B cell (primary cell): ENCODE measurements at regions not wholly inside any gene's neighbourhood (a gene's known extent, or its start where the extent isn't known, plus 50 kb on each side); places are given as distances from the start of the nearest gene placed in this dataset.

Source experiments
- ATAC-seq: fragments of 200-7000 bp; cut with Tn5 transposase; one replicate; pipeline ENCODE4 v1.10.0; 2021; ENCODE audit warnings: low read depth, mild to moderate bottlenecking, moderate number of reproducible peaks, moderate library complexity
- CTCF ChIA-PET: fragments of 350-600 bp; sonication (Branson Sonifier 250); formaldehyde crosslinking; loops from one replicate; lab custom pipeline; 2021; ENCODE audit warnings: antibody characterized with exemption, inconsistent platforms; lab: Charles Lee
- POLR2A ChIA-PET: fragments of 350-600 bp; sonication (Branson Sonifier 250); formaldehyde crosslinking; loops from one replicate; lab custom pipeline; 2021; ENCODE audit warnings: antibody characterized with exemption; lab: Charles Lee
- DNase-seq: peaks from one replicate; pipeline ENCODE4 v3.0.0; 2013
- H2AFZ ChIP-seq: 2 replicates; pipeline ENCODE4 v1.6.1; 2012; ENCODE audit warnings: mild to moderate bottlenecking, low read depth, low read length; ENCODE audit not compliant: insufficient read depth, poor library complexity, severe bottlenecking
- H3K27ac ChIP-seq, 2 donors: 1 replicate in 1 of 2; 2 replicates in 1 of 2; pipeline ENCODE4 v1.5.1; 2012 to 2013; ENCODE audit warnings: low read length in 2 of 2, mild to moderate bottlenecking in 2 of 2, moderate library complexity in 1 of 2
- H3K27me3 ChIP-seq, 4 experiments: fragments of 200-600 bp in 1 of 4; sonication (generic) in 1 of 4; replicated peaks in 1 of 4; 1 replicate in 2 of 4; 2 replicates in 2 of 4; pipeline versions ENCODE4 v1.6.1 to v1.7.0; 2013 to 2016; ENCODE audit warnings: low read length in 3 of 4, mild to moderate bottlenecking in 2 of 4, mixed read lengths in 1 of 4, moderate library complexity in 1 of 4; ENCODE audit not compliant: insufficient read depth in 4 of 4, control insufficient read depth in 3 of 4; ENCODE audit errors: control extremely low read depth in 1 of 4
- H3K36me3 ChIP-seq, 2 experiments: replicated peaks in 1 of 2; 1 replicate in 1 of 2; 2 replicates in 1 of 2; pipeline versions ENCODE4 v1.6.1 to v1.7.1; 2013; ENCODE audit warnings: low read length in 1 of 2; ENCODE audit not compliant: insufficient read depth in 2 of 2, control insufficient read depth in 1 of 2; ENCODE audit errors: control extremely low read depth in 1 of 2, extremely low read depth in 1 of 2
- H3K4me1 ChIP-seq, 2 donors: fragments of 200-600 bp in 1 of 2; sonication (generic) in 1 of 2; 1 replicate in 1 of 2; 2 replicates in 1 of 2; pipeline versions ENCODE4 v1.5.1 to v1.6.1; 2013 to 2017; ENCODE audit warnings: low read length in 2 of 2; ENCODE audit not compliant: control insufficient read depth in 2 of 2, insufficient read depth in 2 of 2
- H3K4me2 ChIP-seq: replicated peaks from 2 replicates; pipeline ENCODE3; 2012; ENCODE audit warnings: mild to moderate bottlenecking, low read depth, low read length; ENCODE audit not compliant: poor library complexity, severe bottlenecking
- H3K4me3 ChIP-seq, 5 experiments: fragments of 200-600 bp in 1 of 5; sonication (generic) in 1 of 5; 1 replicate in 3 of 5; 2 replicates in 2 of 5; pipeline versions ENCODE4 v1.5.1 to v1.7.0; 2011 to 2016; ENCODE audit warnings: low read length in 4 of 5, mild to moderate bottlenecking in 4 of 5, low read depth in 2 of 5, control low read depth in 1 of 5, moderate library complexity in 1 of 5; ENCODE audit not compliant: insufficient read depth in 1 of 5; ENCODE audit errors: control extremely low read depth in 1 of 5, extremely low read depth in 1 of 5
- H3K79me2 ChIP-seq: fragments of 200-600 bp; sonication (generic); one replicate; pipeline ENCODE4 v1.6.0; 2016; ENCODE audit warnings: low read length; ENCODE audit not compliant: control insufficient read depth, insufficient read depth
- H3K9ac ChIP-seq: fragments of 200-600 bp; sonication (generic); 2 replicates; pipeline ENCODE4 v1.6.1; 2017; ENCODE audit warnings: mild to moderate bottlenecking, low read length, moderate library complexity
- H3K9me3 ChIP-seq, 3 donors: one replicate each; pipeline versions ENCODE4 v1.6.1 to v1.7.1; 2013; ENCODE audit warnings: low read length in 2 of 3; ENCODE audit not compliant: control insufficient read depth in 2 of 3, insufficient read depth in 1 of 3; ENCODE audit errors: control extremely low read depth in 1 of 3
- H4K20me1 ChIP-seq: 2 replicates; pipeline ENCODE4 v1.6.0; 2012; ENCODE audit warnings: mild to moderate bottlenecking, low read length; ENCODE audit not compliant: insufficient read depth, control insufficient read depth, poor library complexity, severe bottlenecking
- H3K27ac Mint-ChIP-seq: one replicate; pipeline ENCODE4 v1.8.0; 2021; ENCODE audit warnings: mixed read lengths
- H3K27me3 Mint-ChIP-seq: one replicate; pipeline ENCODE4 v1.8.0; 2021; ENCODE audit warnings: mixed read lengths
- H3K4me1 Mint-ChIP-seq: one replicate; pipeline ENCODE4 v1.8.0; 2021; ENCODE audit warnings: mixed read lengths
- H3K4me3 Mint-ChIP-seq: one replicate; pipeline ENCODE4 v1.8.0; 2021; ENCODE audit warnings: mixed read lengths
- H3K9me3 Mint-ChIP-seq: one replicate; pipeline ENCODE4 v1.8.0; 2022; ENCODE audit warnings: mixed read lengths; ENCODE audit not compliant: insufficient read depth
- EZH2 ChIP-seq: IDR thresholded peaks from 2 replicates; pipeline ENCODE4 v1.6.1; 2012; ENCODE audit warnings: borderline replicate concordance, low read depth, mild to moderate bottlenecking, moderate library complexity, low read length; ENCODE audit not compliant: insufficient read depth, poor library complexity, severe bottlenecking
- WGBS: methylation state at CpG from one replicate; pipeline ENCODE4 v1.1.5; 2013; ENCODE audit warnings: missing lambda C conversion rate; ENCODE audit not compliant: insufficient coverage; 5-methylcytosine and 5-hydroxymethylcytosine counted together
- intact Hi-C: fragments of 100-400 bp; cut with micrococcal nuclease; formaldehyde crosslinking; loops from one replicate; pipeline ENCODE4 v1.10.0; 2022
- TF ChIP-seq, protein P1 (sequence below): fragments of 200-600 bp; IDR thresholded peaks from one replicate; pipeline ENCODE4 v1.8.0; 2022; ENCODE audit warnings: antibody characterized with exemption, mild to moderate bottlenecking

GRCh38 chr3:106617276-106617675 lies 748.5 kb upstream of the CBLB start:
- no peak overlapping the region for H3K4me2 ChIP-seq
- Mint-ChIP-seq H3K9me3 (peaks cover 6% of the 10 kb centered on the region), H3K27me3 (no peaks in the 10 kb centered on the region), H3K4me1 (peaks cover 5% of the 10 kb centered on the region), H3K27ac (no peak overlapping the region), H3K4me3 (no peak overlapping the region)
- H3K9ac ChIP-seq, result no peak overlapping the region
- DNase-seq, result no peak
- POLR2A ChIA-PET, result no interaction called here
- WGBS, result no CpG with 5 or more reads among the region's 2 CpGs
- no peaks in the 10 kb centered on the region for H3K36me3 ChIP-seq
- no peaks in the 10 kb centered on the region for H3K79me2 ChIP-seq
- no peak overlapping the region for H3K27ac ChIP-seq
- no peak for TF ChIP-seq EZH2
- TF ChIP-seq, protein P1, sequence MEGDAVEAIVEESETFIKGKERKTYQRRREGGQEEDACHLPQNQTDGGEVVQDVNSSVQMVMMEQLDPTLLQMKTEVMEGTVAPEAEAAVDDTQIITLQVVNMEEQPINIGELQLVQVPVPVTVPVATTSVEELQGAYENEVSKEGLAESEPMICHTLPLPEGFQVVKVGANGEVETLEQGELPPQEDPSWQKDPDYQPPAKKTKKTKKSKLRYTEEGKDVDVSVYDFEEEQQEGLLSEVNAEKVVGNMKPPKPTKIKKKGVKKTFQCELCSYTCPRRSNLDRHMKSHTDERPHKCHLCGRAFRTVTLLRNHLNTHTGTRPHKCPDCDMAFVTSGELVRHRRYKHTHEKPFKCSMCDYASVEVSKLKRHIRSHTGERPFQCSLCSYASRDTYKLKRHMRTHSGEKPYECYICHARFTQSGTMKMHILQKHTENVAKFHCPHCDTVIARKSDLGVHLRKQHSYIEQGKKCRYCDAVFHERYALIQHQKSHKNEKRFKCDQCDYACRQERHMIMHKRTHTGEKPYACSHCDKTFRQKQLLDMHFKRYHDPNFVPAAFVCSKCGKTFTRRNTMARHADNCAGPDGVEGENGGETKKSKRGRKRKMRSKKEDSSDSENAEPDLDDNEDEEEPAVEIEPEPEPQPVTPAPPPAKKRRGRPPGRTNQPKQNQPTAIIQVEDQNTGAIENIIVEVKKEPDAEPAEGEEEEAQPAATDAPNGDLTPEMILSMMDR, result no peak
- no peaks in the 10 kb centered on the region for H4K20me1 ChIP-seq
- CTCF ChIA-PET, result interaction anchor here (2.6 kb wide), 1 partner anchor 8 kb away, joined by 11 read pairs; no protein-coding TSS in a partner anchor
- H3K4me3 ChIP-seq, result no peak overlapping the region
- H3K9me3 ChIP-seq, result peaks cover 0 to 9% (median 6%) of the 10 kb centered on the region in 3 donors
- intact Hi-C loops, result no loop called here
- no peaks in the 10 kb centered on the region for H3K27me3 ChIP-seq
- H2AFZ ChIP-seq, result no peak overlapping the region
- H3K4me1 ChIP-seq, result no peaks in the 10 kb centered on the region
- no peak for ATAC-seq

DNA sequence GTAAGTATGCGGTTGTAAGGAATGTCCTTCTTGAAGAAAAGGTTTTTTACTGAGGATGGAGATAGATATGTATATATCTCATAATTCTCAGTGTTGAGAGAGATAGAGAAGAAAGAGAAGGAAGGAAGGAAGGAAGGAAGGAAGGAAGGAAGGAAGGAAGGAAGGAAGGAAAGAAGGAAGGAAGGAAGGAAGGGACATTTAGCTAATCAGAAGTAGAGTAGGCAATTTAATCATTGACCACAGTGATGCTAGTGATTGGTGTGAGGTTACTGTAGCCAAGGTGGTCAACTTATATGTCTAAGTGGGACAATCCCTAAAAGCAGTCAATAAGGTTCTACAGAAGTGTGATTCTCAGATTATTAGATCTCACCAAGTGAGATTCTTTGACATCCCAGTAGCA lies 751.8 kb upstream of the CBLB start:
- Histone ChIP-seq H3K27ac (no peak overlapping the region), H3K4me1 (no peaks in the 10 kb centered on the region), H3K9me3 (peaks cover 0 to 11% (median 7%) of the 10 kb centered on the region in 3 donors), H3K4me2 (no peak overlapping the region), H3K4me3 (no peak overlapping the region), H3K9ac (no peak overlapping the region), H2AFZ (no peak overlapping the region), H3K79me2 (no peaks in the 10 kb centered on the region), H3K36me3 (no peaks in the 10 kb centered on the region), H3K27me3 (no peaks in the 10 kb centered on the region), H4K20me1 (no peaks in the 10 kb centered on the region)
- no peaks in the 10 kb centered on the region for H3K27me3 Mint-ChIP-seq
- no peak for ATAC-seq
- no CpG with 5 or more reads among the region's 1 CpG for WGBS
- ChIA-PET POLR2A (no interaction called here), CTCF (no interaction called here)
- H3K9me3 Mint-ChIP-seq, result peaks cover 10% of the 10 kb centered on the region
- no peak overlapping the region for H3K27ac Mint-ChIP-seq
- no peak for DNase-seq
- intact Hi-C loops, result no loop called here
- H3K4me3 Mint-ChIP-seq, result no peak overlapping the region
- H3K4me1 Mint-ChIP-seq, result peaks cover 5% of the 10 kb centered on the region
- TF ChIP-seq EZH2, result no peak
- TF ChIP-seq, protein P1, result no peak
